ENCODE measurements at regions not wholly inside any gene's neighbourhood (a gene's known extent, or its start where the extent isn't known, plus 50 kb on each side); places are given as distances from the start of the nearest gene placed in this dataset.

GRCh38 chr5:3843706-3844105 is 248.1 kb downstream of the IRX1 start:
- Mint-ChIP-seq H3K27me3 (no peaks in the 10 kb centered on the region), H3K36me3 (ENCODE audit: insufficient read depth) (no peaks in the 10 kb centered on the region), H3K4me1 (ENCODE audit: low read depth in 2 of 2) (no peaks in the 10 kb centered on the region), H3K27ac (no peak overlapping the region), H3K9me3 (peaks cover 11 to 30% of the 10 kb centered on the region in 2 donors), H3K4me3 (no peak overlapping the region)
- no peak for DNase-seq
- no peak for ATAC-seq (replicated peaks)

GRCh38 chr5:3844266-3844665 is 248.6 kb downstream of the IRX1 start:
- H3K9me3 Mint-ChIP-seq = peaks cover 13 to 30% of the 10 kb centered on the region in 2 donors

GRCh38 chr5:3845230-3845629 is 249.6 kb downstream of the IRX1 start:
- ATAC-seq (replicated peaks) = no peak

More at GRCh38 chr5:3844266-3844665, 248.6 kb downstream of the IRX1 start:
- H3K27me3 Mint-ChIP-seq = no peaks in the 10 kb centered on the region
- ATAC-seq (replicated peaks) = no peak
- DNase-seq = no peak
- H3K4me3 Mint-ChIP-seq = no peak overlapping the region
- no peak overlapping the region for H3K27ac Mint-ChIP-seq
- no peaks in the 10 kb centered on the region for H3K4me1 Mint-ChIP-seq (ENCODE audit: low read depth in 2 of 2)
- H3K36me3 Mint-ChIP-seq (ENCODE audit: insufficient read depth) = no peaks in the 10 kb centered on the region

GRCh38 chr5:3852161-3852916 is 256.7 kb downstream of the IRX1 start:
- Mint-ChIP-seq H3K4me1 (ENCODE audit: low read depth in 2 of 2) (no peaks in the 10 kb centered on the region), H3K9me3 (peaks cover 9 to 13% of the 10 kb centered on the region in 2 donors), H3K27ac (no peak overlapping the region), H3K36me3 (ENCODE audit: insufficient read depth) (no peaks in the 10 kb centered on the region), H3K4me3 (no peak overlapping the region), H3K27me3 (no peaks in the 10 kb centered on the region)
- DNase-seq = no peak
- no peak for ATAC-seq (replicated peaks)

More at GRCh38 chr5:3845230-3845629, 249.6 kb downstream of the IRX1 start:
- Mint-ChIP-seq H3K4me3 (no peak overlapping the region), H3K4me1 (ENCODE audit: low read depth in 2 of 2) (no peaks in the 10 kb centered on the region), H3K27ac (no peak overlapping the region), H3K9me3 (peaks cover 14 to 30% of the 10 kb centered on the region in 2 donors), H3K27me3 (no peaks in the 10 kb centered on the region), H3K36me3 (ENCODE audit: insufficient read depth) (no peaks in the 10 kb centered on the region)
- no peak for DNase-seq

- no peak for ATAC-seq (replicated peaks)
- Mint-ChIP-seq H3K9me3 (peaks cover 14 to 22% of the 10 kb centered on the region in 2 donors), H3K4me3 (no peak overlapping the region), H3K4me1 (ENCODE audit: low read depth in 2 of 2) (no peaks in the 10 kb centered on the region), H3K27me3 (no peaks in the 10 kb centered on the region), H3K27ac (no peak overlapping the region), H3K36me3 (ENCODE audit: insufficient read depth) (no peaks in the 10 kb centered on the region)
- no peak for DNase-seq
These were observed 257.7 kb downstream of the IRX1 start for GRCh38 chr5:3853362-3853761.

GRCh38 chr5:3854188-3854821 is 258.7 kb downstream of the IRX1 start:
- Mint-ChIP-seq H3K4me3 (no peak overlapping the region), H3K36me3 (ENCODE audit: insufficient read depth) (no peaks in the 10 kb centered on the region), H3K9me3 (peaks cover 13 to 26% of the 10 kb centered on the region in 2 donors), H3K4me1 (ENCODE audit: low read depth in 2 of 2) (no peaks in the 10 kb centered on the region), H3K27me3 (no peaks in the 10 kb centered on the region), H3K27ac (no peak overlapping the region)
- DNase-seq (no peak), ATAC-seq (replicated peaks) (no peak)

GRCh38 chr5:3856036-3856435 is 260.4 kb downstream of the IRX1 start:
- H3K27me3 Mint-ChIP-seq = no peaks in the 10 kb centered on the region
- H3K4me1 Mint-ChIP-seq (ENCODE audit: low read depth in 2 of 2) = no peaks in the 10 kb centered on the region
- H3K27ac Mint-ChIP-seq = no peak overlapping the region
- no peak for ATAC-seq (replicated peaks)
- no peak for DNase-seq
- H3K9me3 Mint-ChIP-seq = peaks cover 11 to 28% of the 10 kb centered on the region in 2 donors
- H3K36me3 Mint-ChIP-seq (ENCODE audit: insufficient read depth) = no peaks in the 10 kb centered on the region
- H3K4me3 Mint-ChIP-seq = no peak overlapping the region

GRCh38 chr5:3858524-3858923 is 262.9 kb downstream of the IRX1 start:
- ATAC-seq (replicated peaks) (no peak), DNase-seq (no peak)
- Mint-ChIP-seq H3K9me3 (peaks cover 9 to 21% of the 10 kb centered on the region in 2 donors), H3K27me3 (no peaks in the 10 kb centered on the region), H3K27ac (peak overlapping the region in 1 of 2 donors; percentile 59), H3K4me1 (ENCODE audit: low read depth in 2 of 2) (no peaks in the 10 kb centered on the region), H3K4me3 (no peak overlapping the region), H3K36me3 (ENCODE audit: insufficient read depth) (no peaks in the 10 kb centered on the region)

- ATAC-seq (replicated peaks) = no peak
These were observed 267.3 kb downstream of the IRX1 start for GRCh38 chr5:3862906-3863305.

GRCh38 chr5:3875144-3875543 is 279.5 kb downstream of the IRX1 start:
- ATAC-seq (replicated peaks) = no peak
- H3K9me3 Mint-ChIP-seq = peaks cover 7 to 20% of the 10 kb centered on the region in 2 donors
- no peak for DNase-seq
- no peaks in the 10 kb centered on the region for H3K36me3 Mint-ChIP-seq (ENCODE audit: insufficient read depth)
- no peak overlapping the region for H3K27ac Mint-ChIP-seq
- H3K27me3 Mint-ChIP-seq = no peaks in the 10 kb centered on the region
- H3K4me3 Mint-ChIP-seq = no peak overlapping the region
- no peaks in the 10 kb centered on the region for H3K4me1 Mint-ChIP-seq (ENCODE audit: low read depth in 2 of 2)

More at GRCh38 chr5:3862906-3863305, 267.3 kb downstream of the IRX1 start:
- no peak overlapping the region for H3K27ac Mint-ChIP-seq
- no peak for DNase-seq
- H3K9me3 Mint-ChIP-seq = peaks cover 5 to 34% of the 10 kb centered on the region in 2 donors
- H3K4me1 Mint-ChIP-seq (ENCODE audit: low read depth in 2 of 2) = no peaks in the 10 kb centered on the region
- H3K27me3 Mint-ChIP-seq = no peaks in the 10 kb centered on the region
- H3K4me3 Mint-ChIP-seq = no peak overlapping the region
- no peaks in the 10 kb centered on the region for H3K36me3 Mint-ChIP-seq (ENCODE audit: insufficient read depth)

- no peak for ATAC-seq (replicated peaks)
- no peak overlapping the region for H3K4me3 Mint-ChIP-seq
- no peak for DNase-seq
- H3K27ac Mint-ChIP-seq = no peak overlapping the region
- H3K27me3 Mint-ChIP-seq = no peaks in the 10 kb centered on the region
- peaks cover 32 to 35% of the 10 kb centered on the region in 2 donors for H3K9me3 Mint-ChIP-seq
- H3K4me1 Mint-ChIP-seq (ENCODE audit: low read depth in 2 of 2) = peaks cover 0 to 3% of the 10 kb centered on the region in 2 donors
- no peaks in the 10 kb centered on the region for H3K36me3 Mint-ChIP-seq (ENCODE audit: insufficient read depth)
These were observed 282.6 kb downstream of the IRX1 start for GRCh38 chr5:3878267-3878666.

- peaks cover 20 to 38% of the 10 kb centered on the region in 2 donors for H3K9me3 Mint-ChIP-seq
- no peaks in the 10 kb centered on the region for H3K36me3 Mint-ChIP-seq (ENCODE audit: insufficient read depth)
- no peak overlapping the region for H3K4me3 Mint-ChIP-seq
- DNase-seq = no peak
- no peak overlapping the region for H3K27ac Mint-ChIP-seq
- H3K4me1 Mint-ChIP-seq (ENCODE audit: low read depth in 2 of 2) = peaks cover 0 to 6% of the 10 kb centered on the region in 2 donors
- no peak for ATAC-seq (replicated peaks)
- no peaks in the 10 kb centered on the region for H3K27me3 Mint-ChIP-seq
These were observed 287.4 kb downstream of the IRX1 start for GRCh38 chr5:3883040-3883439.

- H3K4me1 Mint-ChIP-seq (ENCODE audit: low read depth in 2 of 2) = peaks cover 0 to 7% of the 10 kb centered on the region in 2 donors
- no peak for ATAC-seq (replicated peaks)
- H3K27ac Mint-ChIP-seq = no peak overlapping the region
- no peak overlapping the region for H3K4me3 Mint-ChIP-seq
- no peak for DNase-seq
- peaks cover 12 to 23% of the 10 kb centered on the region in 2 donors for H3K9me3 Mint-ChIP-seq
- no peaks in the 10 kb centered on the region for H3K36me3 Mint-ChIP-seq (ENCODE audit: insufficient read depth)
- H3K27me3 Mint-ChIP-seq = no peaks in the 10 kb centered on the region
These were observed 291.2 kb downstream of the IRX1 start for GRCh38 chr5:3886524-3887451.

Data from effector memory CD8-positive, alpha-beta T cell (primary cell).